Hematopoietic multipotent progenitor cell treated with erythropoietin and hydrocortisone succinate and interleukin-3 and kit ligand, for 15 days (in vitro differentiated cells): ENCODE measurements at regions not wholly inside any gene's neighbourhood (a gene's known extent, or its start where the extent isn't known, plus 50 kb on each side); places are given as distances from the start of the nearest gene placed in this dataset.

ENCODE experiments used
- DNase-seq: peaks from one replicate; pipeline ENCODE4 v3.0.0-alpha.2; 2015; ENCODE audit warnings: low spot score

DNA sequence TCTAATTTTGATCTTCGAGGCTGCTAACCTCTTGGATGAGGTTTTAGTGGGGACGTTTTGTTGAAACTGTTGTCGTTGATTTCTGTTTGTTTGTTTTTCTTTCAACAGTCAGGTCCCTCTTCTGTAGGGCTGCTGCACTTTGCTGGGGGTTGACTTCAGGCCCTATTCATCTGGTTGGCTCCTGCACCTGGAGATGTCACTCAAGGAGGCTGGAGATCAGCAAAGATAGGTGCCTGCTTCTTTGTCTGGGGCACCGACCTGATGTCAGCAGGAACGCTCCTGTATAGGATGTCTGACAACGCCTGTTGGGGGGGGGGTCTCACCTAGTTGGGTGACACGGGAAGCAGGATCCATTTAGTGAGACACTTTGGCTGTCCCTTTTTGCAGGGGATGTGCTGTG lies 915.6 kb upstream of the CHAC2 start:
- DNase-seq = no peak

DNA sequence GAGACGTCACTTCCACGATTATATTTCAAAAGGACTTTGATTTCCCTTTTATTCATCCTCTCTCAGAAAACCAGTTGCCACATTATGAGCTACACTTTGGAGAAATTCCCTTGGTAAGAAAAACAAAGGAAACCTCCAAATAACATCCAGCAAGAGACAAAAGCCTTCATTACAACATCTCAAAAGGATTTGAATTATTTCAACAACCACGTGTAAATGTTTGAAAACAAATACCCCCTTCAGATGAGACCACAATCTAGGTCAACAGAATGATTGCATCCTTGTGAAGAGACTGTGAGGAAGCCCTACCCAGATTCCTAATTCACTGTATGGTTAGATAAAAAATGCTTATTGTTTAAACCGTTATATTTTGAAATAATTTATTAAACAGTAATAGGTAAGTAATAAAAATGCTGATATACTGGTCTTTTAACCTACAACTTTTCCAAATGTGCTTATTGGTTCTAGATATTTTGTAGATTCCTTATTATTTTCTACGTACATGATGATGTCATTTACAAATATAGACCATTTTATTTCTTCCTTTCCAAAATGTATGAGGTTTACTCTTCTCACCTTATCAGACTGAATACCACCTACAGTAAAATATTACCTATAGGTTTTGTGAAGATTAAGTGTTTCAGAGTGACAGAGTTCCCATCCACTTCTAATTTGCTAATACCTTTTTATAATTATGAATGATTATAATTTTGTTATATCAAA lies 922.7 kb upstream of the CHAC2 start:
- DNase-seq = no peak

DNA sequence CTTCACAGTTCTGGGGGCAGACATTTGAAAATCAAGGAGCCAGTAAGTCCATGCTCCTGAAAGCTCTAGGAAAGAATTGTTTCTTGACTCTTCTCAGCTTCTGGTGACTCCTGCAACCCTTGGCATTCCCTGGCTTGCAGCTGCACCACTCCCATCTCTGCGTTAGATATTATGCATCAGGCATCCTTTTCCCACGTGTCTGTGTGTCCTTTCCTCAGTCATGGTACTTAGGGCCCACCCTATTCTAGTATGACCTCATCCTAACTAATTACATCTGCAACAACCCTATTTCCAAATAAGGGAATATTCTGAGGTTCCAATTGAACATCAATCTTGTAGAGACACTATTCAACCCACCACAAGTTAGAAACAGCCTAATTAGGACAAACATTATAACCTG lies 931.7 kb upstream of the CHAC2 start:
- DNase-seq = no peak

DNA sequence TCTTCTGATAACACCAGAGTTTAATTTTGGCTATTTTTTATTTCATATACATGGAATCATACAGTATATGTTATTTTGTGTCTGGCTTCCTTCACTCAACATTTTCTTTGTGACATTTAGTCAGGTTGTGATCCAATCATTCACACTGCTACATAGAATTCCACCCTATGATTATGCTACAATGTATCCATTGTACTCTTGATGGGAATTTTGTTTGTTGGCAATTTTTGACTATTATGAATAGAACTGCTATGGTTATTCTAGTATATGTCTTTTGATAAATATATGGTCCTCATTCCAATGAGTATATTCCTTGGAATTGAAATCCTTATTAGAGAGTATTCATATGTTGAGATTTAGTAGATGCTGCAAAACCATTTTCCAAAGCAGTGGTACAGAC lies 936.4 kb upstream of the CHAC2 start:
- no peak for DNase-seq

DNA sequence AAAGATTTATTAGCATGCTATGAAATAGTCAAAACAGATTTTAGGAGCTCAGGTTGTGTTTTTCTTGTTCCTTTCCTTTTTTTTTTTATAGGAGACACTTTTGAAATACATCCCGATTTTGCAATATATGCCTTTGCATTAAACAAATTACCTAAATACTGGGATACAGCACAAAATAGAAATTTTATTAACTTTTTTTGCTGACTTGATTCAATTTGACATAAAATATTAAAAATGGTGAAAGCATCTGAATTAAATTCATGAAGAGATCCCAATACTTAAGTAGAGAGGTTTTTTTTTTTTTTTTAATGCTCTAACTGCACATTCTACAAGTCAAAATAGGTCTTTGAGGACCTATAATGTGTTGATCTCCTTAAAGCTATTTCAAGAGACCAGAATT lies 939.5 kb upstream of the CHAC2 start:
- no peak for DNase-seq

DNA sequence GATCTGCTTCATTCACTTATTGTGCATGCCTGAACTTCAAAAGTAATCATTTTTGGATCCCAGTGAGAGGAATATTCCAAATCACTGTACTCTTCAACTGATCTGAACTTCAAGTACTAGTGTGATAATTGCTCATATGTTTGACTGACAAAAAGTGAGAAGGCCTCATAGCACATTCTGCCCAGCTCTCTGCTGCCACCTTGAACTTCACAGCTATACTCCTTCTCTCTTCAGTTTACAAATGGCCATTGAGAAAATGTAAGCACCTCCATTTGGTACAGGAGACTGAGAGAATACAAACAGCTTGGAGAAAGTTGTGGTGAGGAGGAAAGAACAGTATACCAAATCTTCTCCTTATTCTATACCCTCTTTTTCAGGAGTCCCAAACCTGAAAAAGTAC lies 946.0 kb upstream of the CHAC2 start:
- no peak for DNase-seq

DNA sequence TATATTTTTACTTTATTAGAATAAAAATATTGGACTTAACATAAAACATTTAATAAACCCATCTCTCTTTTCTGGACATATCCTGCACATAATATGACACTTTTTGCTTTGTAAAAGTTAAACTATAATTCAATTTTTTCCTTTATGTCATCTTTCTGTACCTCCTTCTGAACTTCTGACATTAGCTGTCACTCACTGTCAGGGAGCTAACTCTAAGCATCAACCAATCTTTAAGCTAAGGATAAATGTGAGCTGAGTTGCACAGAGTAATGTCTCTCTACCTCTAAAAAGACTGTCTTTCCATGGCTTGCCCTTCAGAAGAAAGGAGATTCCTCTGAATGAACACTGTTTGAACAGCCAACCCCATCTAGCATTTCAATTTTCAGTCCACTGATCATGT lies 948.6 kb upstream of the CHAC2 start:
- no peak for DNase-seq

DNA sequence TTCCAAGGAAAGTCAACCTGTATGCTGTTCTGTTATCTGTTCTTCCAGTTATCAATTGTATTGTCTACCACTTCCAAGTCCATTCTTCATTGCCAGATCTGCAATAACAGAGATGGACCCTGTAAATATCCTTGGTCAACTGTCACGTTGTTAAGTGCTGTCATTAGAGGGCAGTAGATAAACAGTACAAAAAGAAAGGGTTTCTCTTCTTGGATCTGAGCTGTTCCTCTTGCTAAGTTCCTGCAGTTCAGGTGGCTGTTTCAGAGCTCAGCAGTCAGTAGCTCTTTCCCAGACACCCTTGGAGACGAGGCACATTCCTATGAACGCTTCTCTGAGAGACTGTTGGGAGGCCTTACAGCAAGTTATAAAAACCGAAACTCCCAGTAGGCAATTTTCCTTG lies 957.1 kb upstream of the CHAC2 start:
- DNase-seq = no peak

DNA sequence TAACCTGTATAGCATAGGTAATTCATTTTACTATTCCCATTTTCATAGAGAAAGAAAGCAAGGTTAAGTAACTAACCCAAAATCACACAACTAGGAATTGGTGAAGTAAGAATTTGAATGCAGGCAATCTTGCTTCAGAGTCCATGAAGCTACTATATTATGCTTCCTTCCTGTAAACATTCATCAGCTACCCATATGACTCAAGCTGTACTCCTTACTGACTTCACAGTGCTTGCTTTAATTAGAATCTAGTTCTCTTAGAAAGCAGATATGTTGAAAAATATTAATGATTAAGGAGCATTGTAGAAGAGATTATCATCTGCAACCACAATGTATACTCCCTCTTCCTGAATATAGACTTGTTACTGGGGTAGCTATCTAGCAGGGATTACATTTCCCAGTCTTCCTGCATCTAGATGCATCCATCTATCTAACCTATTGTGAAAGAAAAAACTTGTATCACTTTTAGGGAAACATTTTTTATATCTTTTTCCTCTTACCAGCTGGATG lies 961.6 kb upstream of the CHAC2 start:
- DNase-seq = no peak

DNA sequence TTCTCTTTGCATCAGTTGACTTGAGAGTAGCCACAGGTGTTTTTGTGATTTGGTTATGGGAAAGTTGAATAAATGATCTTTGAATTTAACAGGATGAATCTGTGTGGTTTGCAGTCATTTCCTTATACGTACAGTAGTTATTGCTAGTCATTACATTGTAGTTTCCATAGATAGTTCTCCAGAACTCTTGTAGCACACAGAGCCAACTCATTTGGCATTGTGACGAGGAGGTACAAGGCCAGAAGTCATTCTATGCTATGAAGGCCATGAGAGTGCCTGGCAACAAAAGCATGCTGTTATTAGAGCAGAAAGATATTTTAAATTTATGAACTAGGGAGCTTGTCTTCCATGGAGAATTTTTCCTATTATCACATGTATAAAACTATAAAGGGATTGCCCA lies 973.0 kb upstream of the CHAC2 start:
- DNase-seq = no peak

DNA sequence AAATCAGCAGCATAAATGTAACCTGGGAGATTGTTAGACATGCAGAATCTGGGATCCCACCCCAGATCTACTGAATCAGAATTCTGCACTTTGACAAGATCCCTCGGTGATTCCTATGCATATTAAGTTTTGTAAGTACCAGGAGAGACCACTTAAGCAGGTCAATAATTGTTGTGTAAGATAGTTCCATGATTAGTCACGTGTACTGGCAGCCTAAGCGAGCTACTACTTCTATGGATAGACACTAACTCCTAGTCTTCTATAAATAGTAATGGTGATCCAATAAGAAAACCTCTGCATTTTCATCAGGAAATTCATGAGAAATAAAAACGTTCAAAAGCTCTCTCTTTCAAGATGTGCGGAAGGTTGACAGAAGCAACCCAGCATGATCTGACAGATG lies 988.2 kb upstream of the CHAC2 start:
- no peak for DNase-seq

DNA sequence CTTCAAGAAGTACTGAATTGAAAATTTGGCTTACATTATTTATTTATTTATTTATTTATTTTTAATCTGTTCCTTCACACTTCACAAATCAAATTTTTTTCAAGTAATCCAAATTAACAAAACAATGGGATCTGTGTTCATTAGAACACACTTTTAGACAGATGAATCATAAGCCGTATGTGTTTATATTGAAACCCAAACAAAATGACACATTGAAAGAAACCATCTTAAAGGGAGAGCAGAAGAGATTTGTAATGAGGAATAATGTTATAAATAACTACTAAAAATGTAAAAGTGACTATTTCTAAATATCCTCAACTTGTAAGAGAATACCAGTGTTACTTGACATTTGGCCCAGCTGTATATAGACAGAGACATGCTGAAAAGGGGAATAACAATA lies 991.0 kb upstream of the CHAC2 start:
- no peak for DNase-seq

DNA sequence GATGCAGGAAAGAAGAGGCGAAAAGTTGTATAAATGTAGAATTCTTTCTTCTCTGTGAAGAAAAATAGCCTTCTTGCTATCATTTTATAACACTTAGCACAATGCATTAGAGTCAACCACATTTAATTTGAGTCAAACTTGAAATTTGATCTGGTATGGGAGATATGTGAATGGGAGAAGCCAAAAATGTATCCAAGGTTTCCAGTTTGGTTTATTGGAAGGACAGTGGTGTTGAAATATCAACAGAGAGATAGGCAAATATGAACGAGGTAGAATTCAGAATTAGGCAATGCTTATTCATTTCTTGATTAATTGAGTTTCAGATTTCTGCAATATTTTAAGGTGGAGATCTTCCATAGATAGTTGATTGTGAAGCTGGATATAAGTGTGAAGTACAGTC lies 991.9 kb upstream of the CHAC2 start:
- no peak for DNase-seq

DNA sequence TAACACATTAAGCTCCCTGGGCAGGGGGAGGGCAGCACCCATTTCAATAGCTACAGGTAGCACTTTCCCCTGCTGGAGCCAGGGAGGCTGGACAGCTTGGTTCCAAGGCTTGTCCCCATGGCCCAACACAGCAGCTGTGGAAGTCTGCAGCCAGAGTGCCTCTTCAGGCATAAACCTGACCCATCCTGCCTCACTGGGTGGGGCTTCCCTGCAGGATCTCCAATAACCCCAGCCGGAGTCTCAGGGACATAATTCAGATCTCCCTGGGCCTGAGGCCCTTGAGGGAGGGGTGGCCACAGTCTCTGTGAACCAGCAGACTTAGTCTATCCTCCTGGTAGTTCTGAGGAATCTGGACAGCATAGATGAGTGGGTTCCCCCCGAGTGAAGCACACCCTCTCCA lies 1001.9 kb upstream of the CHAC2 start:
- DNase-seq = no peak

DNA sequence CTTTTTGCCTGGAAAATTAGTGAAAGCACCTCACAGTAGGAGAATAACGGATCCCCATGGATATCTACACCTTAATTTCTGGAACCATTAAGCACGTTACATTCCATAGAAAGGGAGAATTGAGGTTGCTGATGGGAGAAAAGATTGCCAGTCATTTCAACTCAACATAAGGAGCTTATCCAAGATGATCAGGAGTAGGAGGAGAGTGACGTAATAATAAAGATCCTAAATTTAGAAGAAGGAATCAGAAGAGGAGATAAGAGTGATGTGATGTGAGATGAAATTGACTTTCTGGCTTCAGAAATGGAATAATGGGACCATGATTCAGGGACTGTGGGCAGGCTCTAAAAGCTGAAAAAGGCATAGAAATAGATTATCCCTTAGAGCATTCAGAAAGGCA lies 1017.8 kb upstream of the CHAC2 start:
- no peak for DNase-seq

DNA sequence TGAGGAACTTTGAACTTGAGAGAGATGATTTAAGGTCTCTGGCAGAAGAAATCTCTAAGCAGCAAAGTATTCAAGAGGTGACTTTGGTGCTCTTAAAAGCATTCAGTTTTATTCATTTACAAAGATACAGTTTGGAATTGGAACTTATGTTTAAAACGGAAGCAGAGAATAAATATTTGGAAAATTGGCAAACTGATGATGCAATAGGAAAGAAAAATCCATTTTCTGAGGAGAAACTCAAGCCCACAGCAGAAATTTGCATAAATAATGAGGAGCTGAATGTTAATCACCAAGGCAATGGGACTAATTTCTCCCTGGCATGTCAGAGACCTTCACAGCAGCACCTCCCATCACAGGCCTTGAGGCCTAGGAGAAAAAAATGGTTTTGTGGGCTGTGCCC lies 1022.5 kb upstream of the CHAC2 start:
- no peak for DNase-seq

DNA sequence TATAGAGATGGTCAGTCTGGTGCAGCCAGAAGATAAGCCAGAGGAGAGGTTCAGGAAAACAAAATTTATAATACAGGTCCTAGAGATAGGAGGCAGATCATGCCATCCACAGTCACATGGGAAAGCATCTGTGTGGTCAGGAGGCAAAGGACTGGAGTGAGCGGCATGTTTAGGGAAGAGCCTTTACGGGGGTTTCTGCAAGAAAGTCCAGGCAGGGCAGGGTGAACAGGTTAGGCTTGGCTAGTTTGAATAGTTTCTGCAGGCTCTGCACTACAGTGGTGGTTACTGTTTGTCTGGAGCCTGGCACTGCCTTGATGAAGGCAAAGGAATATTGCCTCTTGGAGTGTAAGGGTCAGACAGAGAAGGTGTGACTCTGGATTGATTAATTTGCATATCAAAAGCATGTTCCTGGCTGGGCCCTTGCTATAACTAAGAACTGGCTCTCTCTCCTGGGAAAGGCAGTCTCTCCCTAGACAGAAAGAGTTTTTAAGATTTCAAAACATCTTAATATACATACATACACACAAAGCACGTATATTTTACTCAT lies 1034.7 kb upstream of the CHAC2 start:
- no peak for DNase-seq

DNA sequence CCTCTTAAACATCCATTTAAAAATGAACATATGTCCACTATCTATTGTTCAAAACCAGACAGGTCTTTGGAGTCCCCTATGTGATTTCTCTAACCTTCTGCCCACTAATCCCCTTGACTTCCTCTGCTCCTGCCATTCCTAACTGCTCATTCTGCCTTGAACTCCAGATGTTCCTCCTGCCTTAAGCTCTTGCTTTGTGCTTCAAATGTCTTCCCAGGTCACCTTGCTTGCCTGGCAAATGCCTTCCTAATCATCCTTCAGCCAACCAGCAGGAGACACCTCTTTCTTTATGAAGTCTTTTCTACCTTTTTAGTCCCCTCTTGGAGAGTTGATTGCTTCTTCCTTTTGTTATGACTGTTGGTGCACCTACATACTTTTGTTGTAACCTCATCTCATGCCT lies 1043.0 kb upstream of the CHAC2 start:
- no peak for DNase-seq

DNA sequence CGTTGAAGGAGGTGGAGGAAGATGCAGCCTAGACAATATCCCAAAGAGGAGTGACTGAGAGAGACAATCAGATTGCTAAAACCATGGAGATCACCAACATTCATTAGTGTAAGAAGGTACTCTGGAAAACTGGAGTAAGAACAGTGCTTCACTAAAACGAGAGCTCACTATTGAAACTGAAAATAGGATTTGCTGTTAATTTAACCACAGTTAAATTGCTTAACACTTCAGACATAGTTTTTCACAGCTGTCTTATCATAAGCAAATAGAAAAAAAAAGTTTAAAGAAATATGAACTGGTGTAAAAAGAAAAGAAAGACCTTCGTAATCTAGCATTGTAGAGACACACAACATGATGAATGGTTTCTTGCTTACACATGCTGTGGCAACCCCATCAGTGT lies 1049.8 kb upstream of the CHAC2 start:
- DNase-seq = no peak

DNA sequence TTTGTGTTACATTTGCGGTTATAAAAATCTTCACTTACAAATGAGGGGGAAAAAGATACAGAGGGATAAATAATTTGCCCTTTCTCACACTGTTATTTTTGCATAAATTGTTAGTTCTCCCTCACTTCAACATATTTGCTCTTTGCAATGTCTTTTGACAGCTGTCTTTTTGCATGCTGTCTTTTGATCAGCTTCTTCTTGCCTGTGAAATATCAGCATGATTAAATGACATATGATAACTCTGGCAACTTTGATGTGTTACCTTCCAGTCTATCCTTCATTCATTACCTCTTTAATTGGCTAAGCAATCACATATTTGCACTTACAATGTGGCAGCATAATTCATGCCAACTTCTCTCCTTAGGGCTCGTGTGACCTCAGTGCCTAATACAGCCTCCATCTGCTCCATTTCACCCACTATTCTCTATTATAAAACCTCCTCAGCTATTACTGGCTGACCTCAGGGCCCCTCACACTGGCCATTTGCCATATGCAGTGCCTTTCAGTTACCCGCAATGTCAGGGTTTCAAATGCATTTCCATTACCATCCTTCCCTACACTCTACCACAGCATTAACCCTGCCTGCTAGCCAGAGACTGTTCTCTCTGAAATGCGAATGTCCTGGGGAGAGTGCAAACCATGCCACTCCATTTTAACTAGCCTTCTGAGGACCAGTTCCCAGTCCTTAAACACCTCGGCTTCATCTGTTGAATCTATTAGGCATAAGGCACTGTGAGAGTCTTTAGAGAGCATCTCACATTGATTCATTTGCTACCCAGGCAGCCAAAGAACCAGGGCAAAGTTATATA lies 1056.6 kb upstream of the CHAC2 start:
- no peak for DNase-seq

DNA sequence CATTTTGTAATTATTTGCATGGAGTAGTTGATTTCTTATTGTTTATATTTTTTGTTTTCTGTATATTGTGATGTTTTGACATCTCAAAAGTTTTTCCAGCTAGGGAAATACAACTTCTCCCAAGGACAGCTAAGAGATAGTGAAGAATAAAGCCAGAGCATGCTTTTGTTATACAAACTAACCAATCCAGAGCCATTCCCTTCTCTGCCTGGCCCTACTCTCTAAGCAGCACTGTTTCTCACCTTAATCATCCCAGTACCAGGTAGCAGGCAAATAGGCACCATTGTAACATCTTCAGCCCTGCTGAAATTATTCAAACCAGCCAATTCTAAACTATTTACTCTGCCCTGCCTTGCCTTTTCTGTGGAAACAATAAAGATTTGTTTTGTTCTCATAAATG lies 1063.4 kb upstream of the CHAC2 start:
- no peak for DNase-seq

DNA sequence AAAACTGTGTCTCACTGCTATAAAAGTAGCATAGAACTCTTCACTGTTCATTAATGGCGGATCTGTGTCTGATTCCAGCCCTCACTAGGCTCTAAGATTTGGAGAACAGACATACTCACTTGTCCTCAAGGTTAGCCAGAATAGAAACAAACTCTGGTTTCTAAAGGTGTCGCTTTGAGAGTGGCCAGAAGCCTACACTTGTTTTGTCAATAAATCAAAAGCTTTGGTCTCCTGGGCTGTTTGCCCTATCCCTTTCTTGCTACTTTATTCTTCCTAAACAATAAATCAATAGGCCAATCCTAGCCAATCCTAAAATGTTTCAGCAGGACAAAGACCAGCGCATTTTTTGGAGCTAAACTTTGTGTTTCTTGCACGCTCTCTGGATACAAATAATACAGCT lies 1064.6 kb upstream of the CHAC2 start:
- DNase-seq = no peak

DNA sequence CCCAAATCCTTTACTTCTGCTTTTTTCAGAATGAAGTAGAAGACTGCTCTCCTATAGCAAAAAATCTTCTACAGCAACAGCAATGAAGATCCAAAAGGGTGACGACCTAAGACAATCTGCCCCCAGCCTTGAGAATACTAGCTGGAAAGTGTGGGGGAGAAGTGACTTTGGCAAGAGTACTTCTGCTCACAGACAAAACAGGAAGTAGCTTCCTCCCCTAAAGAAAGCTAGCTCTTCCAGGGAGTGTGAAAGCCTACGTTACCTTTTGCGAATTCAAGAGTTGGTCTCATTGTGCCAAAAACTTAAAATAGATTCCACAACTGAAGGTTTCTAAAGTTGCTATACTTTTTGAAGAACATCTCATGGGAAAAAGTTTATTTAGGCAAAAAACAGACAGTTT lies 1069.2 kb upstream of the CHAC2 start:
- no peak for DNase-seq
